Amniotic epithelial cell (primary cell): ENCODE measurements at regions not wholly inside any gene's neighbourhood (a gene's known extent, or its start where the extent isn't known, plus 50 kb on each side); places are given as distances from the start of the nearest gene placed in this dataset.

Experiments
- DNase-seq: peaks from one replicate; pipeline ENCODE4 v3.0.0-alpha.2; 2010; ENCODE audit warnings: low read depth

GRCh38 chr7:424301-424935, 95.2 kb downstream of the PDGFA start:
- no peak for DNase-seq

DNA sequence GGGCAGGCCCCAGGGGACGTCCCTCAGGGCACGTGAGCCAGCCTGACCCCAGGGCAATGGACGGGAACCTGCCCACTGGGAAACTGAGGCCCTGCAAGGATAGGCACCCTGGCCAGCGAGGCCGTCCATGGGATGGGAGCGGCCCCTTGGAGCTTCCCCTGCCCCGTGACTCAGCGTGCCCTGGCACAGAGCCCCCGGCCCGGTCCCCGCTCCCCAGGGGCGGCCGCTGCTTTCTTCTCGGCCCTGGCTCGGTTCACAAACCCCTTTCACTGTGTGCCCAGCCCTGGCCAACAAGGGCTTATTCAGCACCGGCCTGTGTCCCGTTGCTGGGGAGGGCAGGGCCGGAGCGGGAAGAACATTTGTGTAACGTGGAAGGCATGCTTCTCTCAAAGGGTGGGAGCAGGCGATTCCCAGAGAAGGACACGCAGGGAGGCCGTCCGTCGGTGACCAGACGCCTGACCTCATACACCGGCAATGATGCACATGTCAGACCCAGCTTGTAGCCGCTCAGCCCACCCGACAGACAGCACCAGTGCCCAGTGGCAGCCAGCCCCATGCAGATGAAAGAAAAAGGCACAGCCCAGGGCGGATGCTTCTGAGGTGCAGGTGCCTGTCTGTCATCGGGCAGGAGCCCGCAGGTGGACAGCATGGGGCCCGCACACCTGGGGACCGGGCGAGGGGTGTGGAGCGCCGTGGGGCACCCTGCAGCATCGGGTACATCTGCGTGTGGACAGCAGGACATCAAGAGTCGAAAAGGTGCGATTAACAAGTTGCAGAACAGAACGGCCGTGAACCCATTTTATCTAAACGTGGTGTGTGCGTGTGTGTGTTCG, 94.5 kb downstream of the PDGFA start:
- no peak for DNase-seq

GRCh38 chr7:425794-426188, 93.9 kb downstream of the PDGFA start:
- no peak for DNase-seq

GRCh38 chr7:426510-426909, 93.1 kb downstream of the PDGFA start:
- no peak for DNase-seq

DNA sequence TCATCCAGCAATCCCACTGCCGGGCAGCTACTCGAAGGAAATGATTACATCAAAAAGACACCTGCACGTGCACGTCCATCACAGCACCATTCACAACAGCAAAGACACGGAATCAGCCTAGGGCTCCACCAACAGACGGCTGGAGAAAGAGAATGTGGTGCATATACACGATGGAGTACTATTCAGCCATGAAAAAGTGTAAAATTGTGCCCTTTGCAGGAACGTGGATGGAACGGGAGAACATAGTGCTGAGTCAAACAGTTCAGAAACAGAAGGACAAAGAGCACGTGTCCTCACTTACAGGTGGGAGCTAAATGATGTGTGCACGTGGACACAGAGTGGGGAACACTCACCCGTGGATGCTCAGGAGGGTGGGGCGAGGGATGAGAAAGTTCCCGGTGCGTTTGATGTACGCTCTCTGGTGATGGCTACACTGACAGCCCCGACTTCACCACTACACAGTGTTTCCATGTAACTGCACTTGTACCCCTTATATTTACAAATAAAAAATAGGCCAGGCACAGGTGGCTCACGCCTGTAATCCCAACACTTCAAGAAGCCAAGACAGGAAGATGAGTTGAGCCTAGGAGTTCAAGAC, 92.0 kb downstream of the PDGFA start:
- DNase-seq = no peak

GRCh38 chr7:428387-428786, 91.3 kb downstream of the PDGFA start:
- no peak for DNase-seq

GRCh38 chr7:428927-429827, 90.5 kb downstream of the PDGFA start:
- no peak for DNase-seq

DNA sequence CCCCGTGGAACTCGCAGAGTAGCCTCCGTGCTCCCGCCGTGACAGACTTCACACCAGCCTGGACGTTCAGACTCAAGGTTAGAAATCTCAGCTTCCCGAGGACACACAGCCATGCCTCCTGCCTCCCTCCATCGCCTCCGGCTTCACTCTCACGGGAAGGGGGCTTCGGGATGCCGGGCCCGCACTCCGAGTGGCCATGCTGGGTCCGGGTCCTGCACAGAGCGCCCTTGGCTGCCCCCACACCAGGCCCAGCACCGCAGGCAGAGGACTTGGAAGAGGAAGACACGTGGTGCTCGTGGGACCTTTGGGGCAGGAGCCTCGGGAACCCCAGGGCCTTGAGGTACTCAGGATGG, 89.8 kb downstream of the PDGFA start:
- no peak for DNase-seq

DNA sequence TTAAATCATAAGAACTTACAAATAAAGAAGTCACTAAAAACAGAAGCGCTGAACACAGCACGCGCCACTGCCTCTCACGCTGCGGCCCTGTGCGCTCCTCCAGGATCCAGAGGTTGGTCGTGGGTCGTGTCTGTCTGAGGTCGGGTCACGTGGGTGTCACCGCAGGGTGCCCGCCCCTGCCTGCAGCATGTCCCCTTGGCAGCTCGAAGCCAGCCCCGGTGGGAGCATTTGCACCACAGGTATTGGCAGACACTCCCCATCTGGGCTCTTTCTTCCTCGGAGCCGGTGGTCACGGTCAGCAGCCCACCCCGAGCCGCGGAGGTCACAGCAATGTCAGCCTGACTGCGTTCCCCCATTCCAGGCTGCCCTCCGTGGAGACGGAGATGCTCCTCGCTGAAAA, 88.6 kb downstream of the PDGFA start:
- DNase-seq = no peak

GRCh38 chr7:431658-432111, 88.0 kb downstream of the PDGFA start:
- no peak for DNase-seq

DNA sequence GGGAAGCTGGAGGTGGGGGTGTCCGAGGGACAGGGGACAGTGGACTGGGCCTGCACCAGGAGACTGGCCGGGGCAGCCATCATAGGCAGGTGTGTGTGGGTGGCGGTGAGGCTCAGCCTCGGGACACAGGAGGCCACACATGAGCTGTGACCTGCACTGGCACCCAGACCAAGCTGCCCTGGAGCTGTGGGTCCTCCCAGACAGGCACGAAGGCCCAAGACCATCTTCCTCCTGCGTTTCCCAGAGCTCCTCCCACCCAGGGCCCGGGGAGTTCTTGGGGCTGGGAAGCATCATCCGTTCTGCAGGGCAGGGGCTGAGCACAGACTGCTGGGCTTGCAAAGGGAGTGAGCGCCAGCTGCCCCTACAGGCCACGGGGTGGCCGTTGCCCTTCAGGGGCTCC, 87.4 kb downstream of the PDGFA start:
- no peak for DNase-seq

DNA sequence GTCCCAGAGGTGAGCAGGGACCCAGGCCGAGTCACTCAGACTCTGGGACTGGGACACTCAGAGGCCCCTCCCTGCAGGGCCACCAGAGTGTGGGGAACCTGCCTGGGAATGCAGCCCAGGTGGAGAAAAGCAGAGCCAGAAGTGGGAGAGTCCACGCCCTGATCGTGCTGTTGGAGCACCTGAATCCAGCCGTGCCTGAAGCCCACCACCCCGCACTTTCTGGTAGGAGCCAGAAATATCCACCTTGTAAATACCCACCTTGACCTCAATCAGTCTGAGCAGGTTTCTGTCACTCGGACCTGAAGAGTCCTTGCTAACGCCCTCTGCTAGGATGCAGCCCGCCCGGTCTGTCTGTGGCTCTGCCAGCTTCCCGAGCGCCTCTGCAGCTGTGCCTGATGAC, 86.7 kb downstream of the PDGFA start:
- DNase-seq = no peak

- DNase-seq = no peak
Observed at GRCh38 chr7:433558-433957, 86.1 kb downstream of the PDGFA start.

DNA sequence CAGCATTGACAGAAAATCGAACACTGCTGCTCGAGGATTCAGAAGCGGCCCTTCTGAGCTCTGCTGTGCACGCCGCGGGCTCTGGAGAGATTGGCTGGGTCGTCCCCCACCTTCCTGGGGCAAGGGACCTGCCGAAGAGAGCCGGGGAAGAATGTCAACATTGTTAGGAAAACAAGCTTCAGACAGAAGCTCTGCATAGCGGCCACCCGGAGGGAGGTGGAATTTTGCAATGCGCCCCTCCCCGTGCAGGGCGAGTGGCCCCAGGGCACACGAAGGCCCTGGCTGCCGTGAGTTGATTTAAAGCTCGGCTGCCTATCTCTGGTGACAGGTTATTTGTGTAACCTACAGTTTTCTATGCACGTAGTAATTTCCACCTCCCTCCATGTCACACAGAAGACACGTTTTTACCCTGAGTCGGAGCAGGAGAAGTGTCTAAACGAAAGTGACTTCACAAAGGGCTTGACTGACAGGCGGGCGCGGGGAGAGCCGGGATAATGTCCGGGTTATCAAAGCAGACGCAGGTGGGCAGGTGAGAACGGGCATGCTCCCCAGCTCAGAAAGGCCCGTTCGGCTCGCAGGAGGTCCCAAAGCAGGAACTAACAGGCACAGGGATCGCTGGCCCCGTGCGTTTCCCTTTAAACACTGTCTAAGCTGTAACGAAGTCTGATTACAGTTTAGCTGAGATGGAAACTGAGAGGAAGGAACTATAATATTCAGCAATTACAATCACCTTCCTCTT, 84.6 kb downstream of the PDGFA start:
- DNase-seq = no peak

- peak; percentile 25 for DNase-seq
Observed at GRCh38 chr7:435630-436366, 83.8 kb downstream of the PDGFA start.

DNA sequence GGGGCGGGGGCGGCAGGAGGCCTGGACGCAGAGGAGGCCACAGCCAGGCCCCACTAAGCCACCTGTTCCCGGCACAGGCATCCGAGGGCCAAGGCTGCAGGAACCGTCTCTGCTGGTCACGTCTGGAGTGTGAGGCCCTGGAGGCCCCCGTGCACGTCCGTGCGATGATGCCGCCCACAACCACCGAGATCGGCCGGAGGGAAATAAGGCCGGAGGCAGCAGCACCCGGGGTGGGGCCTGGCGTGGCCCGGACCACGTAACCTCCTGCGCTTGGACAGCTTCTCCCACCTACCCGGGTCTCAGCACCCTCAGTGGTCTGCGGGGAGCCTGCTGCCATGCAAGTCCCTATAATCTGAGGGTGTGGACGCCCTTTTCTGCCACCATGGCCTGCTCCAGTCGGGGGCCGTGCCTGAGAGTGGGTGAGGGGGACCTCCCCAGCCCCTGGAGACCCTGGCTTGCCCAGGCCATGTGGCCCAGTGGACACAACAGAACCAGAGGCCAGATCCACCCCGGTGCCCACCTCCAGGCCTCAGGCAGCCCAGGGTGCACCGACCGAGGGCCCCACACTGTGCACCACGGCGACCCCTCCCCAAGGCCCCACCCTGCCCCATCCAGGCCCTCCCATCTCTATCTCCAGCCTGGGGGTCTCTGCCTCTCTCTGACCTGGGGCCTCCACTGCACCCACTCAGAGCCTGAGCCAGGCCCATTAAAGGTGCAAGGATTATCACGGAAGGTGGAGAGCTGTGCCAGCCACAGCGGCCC, 83.1 kb downstream of the PDGFA start:
- DNase-seq = no peak

GRCh38 chr7:437329-438251, 82.1 kb downstream of the PDGFA start:
- no peak for DNase-seq

DNA sequence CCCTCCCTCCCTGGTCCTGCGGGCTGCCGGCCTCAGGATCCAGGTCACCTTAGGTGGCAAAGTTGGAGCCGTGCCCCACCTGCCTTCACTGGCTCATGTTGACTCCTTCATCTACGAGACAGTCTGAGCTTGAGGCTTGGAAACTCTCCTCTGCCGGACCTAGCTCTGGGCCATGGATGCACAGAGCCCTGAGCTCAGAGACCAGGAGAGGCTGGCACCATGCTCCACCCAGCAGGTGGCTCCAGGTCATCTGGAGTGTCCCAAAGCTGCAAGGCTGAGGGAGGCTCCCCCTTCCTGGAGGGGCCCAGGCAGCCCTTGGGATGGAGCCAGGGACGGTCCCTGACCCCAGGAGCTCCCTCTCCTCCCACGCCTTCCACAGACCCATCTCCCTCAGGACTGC, 81.3 kb downstream of the PDGFA start:
- no peak for DNase-seq

DNA sequence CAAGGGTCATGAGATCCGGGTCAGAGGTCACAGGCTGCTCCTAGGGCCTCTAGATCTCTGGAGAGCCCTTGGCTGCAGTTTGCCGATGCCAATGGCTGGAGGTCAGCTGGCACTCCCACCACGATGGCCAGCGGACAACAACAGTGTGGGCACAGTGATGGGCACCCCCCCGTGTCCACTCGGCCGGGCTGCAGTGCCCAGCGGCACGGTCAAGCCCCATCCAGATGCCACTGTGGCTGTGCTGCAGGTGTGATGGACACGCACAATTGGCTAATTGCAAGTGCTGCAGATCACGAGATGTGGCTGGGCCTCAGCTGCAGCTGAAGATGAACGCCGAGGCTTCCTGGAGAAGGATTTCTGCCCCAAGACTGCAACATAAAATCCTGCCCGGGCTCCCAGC, 80.7 kb downstream of the PDGFA start:
- no peak for DNase-seq
